ENCODE measurements at regions not wholly inside any gene's neighbourhood (a gene's known extent, or its start where the extent isn't known, plus 50 kb on each side); places are given as distances from the start of the nearest gene placed in this dataset.
"Not testable (repeated sequence)": the region's sequence is repeated elsewhere in the genome, so short reads cannot be mapped to it uniquely, and the experiment has no call there.

GRCh38 chr3:194907811-194908210 lies 222.1 kb downstream of the FAM43A start:
- Histone ChIP-seq H3K27ac (no peak overlapping the region), H3K4me3 (no peak overlapping the region), H3K27me3 (no peaks in the 10 kb centered on the region), H3K36me3 (ENCODE audit: low read depth, missing control alignments) (no peaks in the 10 kb centered on the region), H3K4me1 (no peaks in the 10 kb centered on the region), H3K9me3 (no peaks in the 10 kb centered on the region)
- no peak for DNase-seq
- 75 to 81% methylated on average over 5 of the region's 5 CpGs for WGBS, 2 donors
- TF ChIP-seq CTCF (IDR thresholded peaks at IDR 0.05) (no peak), POLR2A (IDR thresholded peaks at IDR 0.05) (no peak)
- intact Hi-C loops (cut with DNase I; ENCODE audit: low total_unique reads), result no loop called here

- DNase-seq, result no peak
- no peak overlapping the region for H3K4me3 ChIP-seq
- no peak overlapping the region for H3K27ac ChIP-seq
- WGBS, 2 donors, result 88 to 90% methylated on average over 5 of the region's 5 CpGs
- H3K4me1 ChIP-seq, result no peaks in the 10 kb centered on the region
- no peaks in the 10 kb centered on the region for H3K9me3 ChIP-seq
- no peaks in the 10 kb centered on the region for H3K27me3 ChIP-seq
- H3K36me3 ChIP-seq (ENCODE audit: low read depth, missing control alignments), result no peaks in the 10 kb centered on the region
- TF ChIP-seq POLR2A (IDR thresholded peaks at IDR 0.05) (no peak), CTCF (IDR thresholded peaks at IDR 0.05) (no peak)
- intact Hi-C loops (cut with DNase I; ENCODE audit: low total_unique reads), result no loop called here
Measured at GRCh38 chr3:194908496-194908895, 222.8 kb downstream of the FAM43A start.

- Histone ChIP-seq H3K4me1 (no peaks in the 10 kb centered on the region), H3K9me3 (no peaks in the 10 kb centered on the region), H3K27me3 (no peaks in the 10 kb centered on the region), H3K27ac (no peak overlapping the region), H3K4me3 (no peak overlapping the region), H3K36me3 (ENCODE audit: low read depth, missing control alignments) (no peaks in the 10 kb centered on the region)
- 76 to 78% methylated on average over 5 of the region's 5 CpGs for WGBS, 2 donors
- intact Hi-C loops (cut with DNase I; ENCODE audit: low total_unique reads), result no loop called here
- TF ChIP-seq POLR2A (IDR thresholded peaks at IDR 0.05) (no peak), CTCF (IDR thresholded peaks at IDR 0.05) (no peak)
- no peak for DNase-seq
Measured at GRCh38 chr3:194908972-194909371, 223.3 kb downstream of the FAM43A start.

- H3K9me3 ChIP-seq, result no peaks in the 10 kb centered on the region
- intact Hi-C loops (cut with DNase I; ENCODE audit: low total_unique reads), result no loop called here
- 91 to 93% methylated on average over 7 of the region's 7 CpGs for WGBS, 2 donors
- no peak for DNase-seq
- no peaks in the 10 kb centered on the region for H3K4me1 ChIP-seq
- H3K27me3 ChIP-seq, result no peaks in the 10 kb centered on the region
- H3K36me3 ChIP-seq (ENCODE audit: low read depth, missing control alignments), result no peaks in the 10 kb centered on the region
- no peak overlapping the region for H3K27ac ChIP-seq
- no peak overlapping the region for H3K4me3 ChIP-seq
- TF ChIP-seq CTCF (IDR thresholded peaks at IDR 0.05), result no peak
- TF ChIP-seq POLR2A (IDR thresholded peaks at IDR 0.05), result no peak
Measured at GRCh38 chr3:194910414-194910984, 224.8 kb downstream of the FAM43A start.

- 83 to 87% methylated on average over 5 of the region's 5 CpGs for WGBS, 2 donors
- Histone ChIP-seq H3K36me3 (ENCODE audit: low read depth, missing control alignments) (no peaks in the 10 kb centered on the region), H3K9me3 (no peaks in the 10 kb centered on the region), H3K4me3 (no peak overlapping the region), H3K27ac (no peak overlapping the region), H3K27me3 (no peaks in the 10 kb centered on the region), H3K4me1 (no peaks in the 10 kb centered on the region)
- TF ChIP-seq CTCF (IDR thresholded peaks at IDR 0.05), result no peak
- no peak for TF ChIP-seq POLR2A (IDR thresholded peaks at IDR 0.05)
- no peak for DNase-seq
- intact Hi-C loops (cut with DNase I; ENCODE audit: low total_unique reads), result no loop called here
Measured at GRCh38 chr3:194913316-194913715, 227.6 kb downstream of the FAM43A start.

GRCh38 chr3:194924889-194925288 lies 239.2 kb downstream of the FAM43A start:
- H3K36me3 ChIP-seq (ENCODE audit: low read depth, missing control alignments); H3K27ac ChIP-seq; H3K9me3 ChIP-seq; H3K4me1 ChIP-seq; H3K4me3 ChIP-seq; intact Hi-C loops (cut with DNase I; ENCODE audit: low total_unique reads); DNase-seq; H3K27me3 ChIP-seq: not testable (repeated sequence)
- 70 to 77% methylated on average over 5 of the region's 5 CpGs for WGBS, 2 donors

Measured in testis (tissue), 2 donors.